ENCODE measurements at regions not wholly inside any gene's neighbourhood (a gene's known extent, or its start where the extent isn't known, plus 50 kb on each side); places are given as distances from the start of the nearest gene placed in this dataset.

DNA sequence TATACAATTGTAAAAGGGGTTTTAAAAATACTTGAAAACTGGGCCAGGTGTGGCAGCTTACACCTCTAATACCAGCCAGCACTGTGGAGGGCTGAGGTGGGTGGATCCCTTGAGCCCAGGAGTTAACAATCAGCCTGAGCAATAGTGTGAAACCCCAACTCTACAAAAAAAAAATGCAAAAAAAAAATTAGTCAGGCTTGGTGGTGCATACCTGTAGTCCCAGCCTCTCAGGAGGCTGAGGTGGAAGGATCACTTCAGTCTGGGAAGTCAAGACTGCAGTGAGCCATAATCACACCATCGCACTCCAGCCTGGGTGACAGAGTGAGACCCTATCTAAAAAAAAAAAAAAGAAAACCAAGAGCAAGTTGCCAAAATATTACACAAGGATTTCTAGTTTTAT is 182.7 kb downstream of the UBE2E3 start:
- Histone ChIP-seq H3K27ac (no peak overlapping the region), H3K9me3 (no peaks in the 10 kb centered on the region), H3K27me3 (no peaks in the 10 kb centered on the region), H3K36me3 (no peaks in the 10 kb centered on the region), H3K4me3 (no peak overlapping the region), H3K4me1 (no peaks in the 10 kb centered on the region)
- intact Hi-C loops (cut with DNase I) = no loop called here
- DNase-seq (no peak), ATAC-seq (no peak), FAIRE-seq (no peak)
- TF ChIP-seq, protein P1, sequence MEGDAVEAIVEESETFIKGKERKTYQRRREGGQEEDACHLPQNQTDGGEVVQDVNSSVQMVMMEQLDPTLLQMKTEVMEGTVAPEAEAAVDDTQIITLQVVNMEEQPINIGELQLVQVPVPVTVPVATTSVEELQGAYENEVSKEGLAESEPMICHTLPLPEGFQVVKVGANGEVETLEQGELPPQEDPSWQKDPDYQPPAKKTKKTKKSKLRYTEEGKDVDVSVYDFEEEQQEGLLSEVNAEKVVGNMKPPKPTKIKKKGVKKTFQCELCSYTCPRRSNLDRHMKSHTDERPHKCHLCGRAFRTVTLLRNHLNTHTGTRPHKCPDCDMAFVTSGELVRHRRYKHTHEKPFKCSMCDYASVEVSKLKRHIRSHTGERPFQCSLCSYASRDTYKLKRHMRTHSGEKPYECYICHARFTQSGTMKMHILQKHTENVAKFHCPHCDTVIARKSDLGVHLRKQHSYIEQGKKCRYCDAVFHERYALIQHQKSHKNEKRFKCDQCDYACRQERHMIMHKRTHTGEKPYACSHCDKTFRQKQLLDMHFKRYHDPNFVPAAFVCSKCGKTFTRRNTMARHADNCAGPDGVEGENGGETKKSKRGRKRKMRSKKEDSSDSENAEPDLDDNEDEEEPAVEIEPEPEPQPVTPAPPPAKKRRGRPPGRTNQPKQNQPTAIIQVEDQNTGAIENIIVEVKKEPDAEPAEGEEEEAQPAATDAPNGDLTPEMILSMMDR (IDR thresholded peaks at IDR 0.05) = no peak
- 85 to 96% methylated on average over 1 of the region's 1 CpG for WGBS, 2 donors

DNA sequence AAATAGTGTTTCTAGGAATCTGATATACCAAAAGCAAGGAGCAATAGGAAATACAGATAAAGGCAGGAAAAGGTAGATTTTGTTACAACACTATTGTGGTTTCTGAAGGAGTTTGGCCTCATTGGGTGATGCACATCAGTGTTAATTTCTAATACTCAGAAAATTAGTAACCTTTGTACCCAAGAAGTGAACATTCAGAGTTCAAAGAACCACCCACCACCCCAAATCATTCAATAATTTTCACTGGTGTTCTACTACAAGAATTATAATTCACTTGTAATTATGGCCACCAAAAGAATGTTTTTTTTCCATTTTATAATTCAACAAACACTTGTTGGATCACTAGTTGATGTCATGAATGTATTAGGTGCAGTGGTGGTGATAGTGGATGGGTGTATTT is 183.3 kb downstream of the UBE2E3 start:
- H3K4me3 ChIP-seq = no peak overlapping the region
- FAIRE-seq (no peak), ATAC-seq (no peak), DNase-seq (no peak)
- no peak overlapping the region for H3K27ac ChIP-seq
- no peaks in the 10 kb centered on the region for H3K36me3 ChIP-seq
- H3K9me3 ChIP-seq = no peaks in the 10 kb centered on the region
- TF ChIP-seq, protein P1 (IDR thresholded peaks at IDR 0.05) = no peak
- intact Hi-C loops (cut with DNase I) = no loop called here
- no peaks in the 10 kb centered on the region for H3K27me3 ChIP-seq
- H3K4me1 ChIP-seq = no peaks in the 10 kb centered on the region

DNA sequence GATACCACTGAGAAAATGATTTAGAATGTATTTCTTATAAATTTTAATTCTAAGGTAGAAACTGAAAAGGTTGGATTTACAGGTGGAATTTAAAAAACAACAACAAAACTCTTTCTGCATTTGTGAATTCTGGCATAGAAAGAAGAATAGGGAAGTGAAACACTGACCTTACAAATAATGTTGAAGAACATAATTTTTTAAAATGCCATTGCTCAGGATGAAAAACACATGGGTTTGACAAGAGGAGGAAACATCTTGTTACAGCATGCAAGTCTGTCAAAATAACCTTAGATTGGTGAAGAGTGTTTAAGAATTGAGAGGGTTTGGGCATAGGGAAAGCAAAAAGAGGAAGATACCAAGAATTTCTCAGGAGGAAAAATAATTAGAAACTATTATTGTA is 184.3 kb downstream of the UBE2E3 start:
- FAIRE-seq = no peak

DNA sequence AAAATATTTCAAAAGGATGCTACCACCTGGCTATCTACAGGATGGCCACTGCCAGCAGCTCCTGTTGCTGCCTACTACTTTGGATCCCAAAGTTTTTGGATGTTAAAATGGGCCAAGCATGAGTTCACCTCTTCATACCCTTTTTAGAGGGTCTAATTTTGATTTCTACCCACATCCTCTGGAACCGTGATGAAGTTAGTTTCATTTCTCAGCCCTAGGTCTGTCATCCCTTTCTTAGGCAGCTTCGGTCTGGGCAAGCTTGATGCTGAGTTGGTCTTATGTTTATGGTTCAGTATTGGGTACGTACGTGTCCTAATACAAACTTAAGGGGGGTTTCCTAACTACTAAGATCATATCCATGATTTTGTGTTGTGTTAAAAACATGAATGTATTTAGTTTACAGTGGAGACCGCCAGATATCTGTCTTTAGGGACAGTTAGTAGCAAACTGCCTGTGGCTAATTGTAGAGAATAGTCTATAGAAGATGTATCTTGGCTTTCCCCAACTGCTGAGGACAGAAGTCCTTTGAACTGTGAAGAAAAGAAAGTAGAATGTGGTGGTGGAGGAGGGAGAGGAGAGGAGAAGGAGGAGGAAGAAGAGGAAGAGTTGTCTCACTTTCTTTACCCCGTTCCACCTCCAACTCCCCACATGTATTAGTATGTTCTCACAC is 184.9 kb downstream of the UBE2E3 start:
- H3K27ac ChIP-seq = no peak overlapping the region
- H3K36me3 ChIP-seq = no peaks in the 10 kb centered on the region
- TF ChIP-seq, protein P1 (IDR thresholded peaks at IDR 0.05) = no peak
- DNase-seq (no peak), FAIRE-seq (no peak), ATAC-seq (no peak)
- H3K27me3 ChIP-seq = no peaks in the 10 kb centered on the region
- WGBS, 2 donors = 57 to 67% methylated on average over 6 of the region's 6 CpGs
- no peaks in the 10 kb centered on the region for H3K4me1 ChIP-seq
- no peak overlapping the region for H3K4me3 ChIP-seq
- H3K9me3 ChIP-seq = no peaks in the 10 kb centered on the region
- intact Hi-C loops (cut with DNase I) = no loop called here

More for the DNA sequence above, 184.3 kb downstream of the UBE2E3 start:
- no peak overlapping the region for H3K27ac ChIP-seq
- H3K4me1 ChIP-seq = no peaks in the 10 kb centered on the region
- H3K9me3 ChIP-seq = no peaks in the 10 kb centered on the region
- DNase-seq (no peak), ATAC-seq (no peak)
- intact Hi-C loops (cut with DNase I) = no loop called here
- TF ChIP-seq, protein P1 (IDR thresholded peaks at IDR 0.05) = no peak
- H3K36me3 ChIP-seq = no peaks in the 10 kb centered on the region
- no peaks in the 10 kb centered on the region for H3K27me3 ChIP-seq
- H3K4me3 ChIP-seq = no peak overlapping the region

DNA sequence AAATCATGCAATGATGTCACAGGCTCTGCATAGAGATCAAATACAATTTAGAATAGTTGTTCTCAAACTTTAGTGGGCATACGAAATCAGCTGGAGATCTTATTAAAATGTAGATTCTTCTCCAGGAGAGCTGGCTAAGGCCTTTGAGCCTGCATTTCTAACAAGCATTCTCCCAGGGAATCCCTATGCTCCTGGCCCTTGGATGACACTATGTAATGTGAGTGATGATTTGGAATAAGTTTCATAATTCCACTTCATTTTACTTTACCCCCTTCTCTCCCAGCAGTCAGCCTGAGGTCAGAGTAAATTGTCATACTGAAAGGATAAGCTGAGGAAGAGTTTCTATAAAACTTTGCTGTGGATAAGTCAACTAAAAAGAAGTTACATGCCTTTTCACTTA is 189.1 kb downstream of the UBE2E3 start:
- whole genome bisulfite sequencing, 2 donors = 31 to 34% methylated on average over 1 of the region's 1 CpG
- ATAC-seq = no peak

More for the DNA sequence above, 189.1 kb downstream of the UBE2E3 start:
- TF ChIP-seq, protein P1 (IDR thresholded peaks at IDR 0.05) = no peak
- no peaks in the 10 kb centered on the region for H3K36me3 ChIP-seq
- no peaks in the 10 kb centered on the region for H3K4me1 ChIP-seq
- FAIRE-seq = no peak
- H3K4me3 ChIP-seq = no peak overlapping the region
- no peak overlapping the region for H3K27ac ChIP-seq
- H3K9me3 ChIP-seq = no peaks in the 10 kb centered on the region
- no peak for DNase-seq
- no peaks in the 10 kb centered on the region for H3K27me3 ChIP-seq
- intact Hi-C loops (cut with DNase I) = no loop called here
